Subcutaneous abdominal adipose tissue (tissue), 5 donors: ENCODE measurements at regions not wholly inside any gene's neighbourhood (a gene's known extent, or its start where the extent isn't known, plus 50 kb on each side); places are given as distances from the start of the nearest gene placed in this dataset.

Experiments used
- H3K27ac ChIP-seq: one replicate; pipeline ENCODE4 v1.7.0; 2013; ENCODE audit warnings: low read depth, mild to moderate bottlenecking, inconsistent platforms, low read length, moderate library complexity
- H3K27me3 ChIP-seq, 5 donors: one replicate each; pipeline ENCODE4 v1.7.0; 2013; ENCODE audit warnings: low read length in 5 of 5, inconsistent platforms in 1 of 5; ENCODE audit not compliant: control insufficient read depth in 5 of 5, insufficient read depth in 4 of 5
- H3K36me3 ChIP-seq, 5 donors: one replicate each; pipeline ENCODE4 v1.7.0; 2013; ENCODE audit warnings: low read length in 5 of 5; ENCODE audit not compliant: control insufficient read depth in 5 of 5, insufficient read depth in 5 of 5
- H3K4me1 ChIP-seq, 5 donors: one replicate each; pipeline ENCODE4 v1.7.0; 2013; ENCODE audit warnings: low read length in 5 of 5, mild to moderate bottlenecking in 3 of 5, moderate library complexity in 1 of 5; ENCODE audit not compliant: control insufficient read depth in 5 of 5, insufficient read depth in 5 of 5
- H3K4me3 ChIP-seq, 5 donors: one replicate each; pipeline ENCODE4 v1.7.0; 2013; ENCODE audit warnings: low read length in 5 of 5, low read depth in 1 of 5
- H3K9ac ChIP-seq, 5 donors: one replicate each; pipeline ENCODE4 v1.7.0; 2013; ENCODE audit warnings: low read length in 5 of 5, mild to moderate bottlenecking in 4 of 5, moderate library complexity in 3 of 5
- H3K9me3 ChIP-seq, 5 donors: one replicate each; pipeline ENCODE4 v1.7.0; 2013; ENCODE audit warnings: low read length in 5 of 5; ENCODE audit not compliant: control insufficient read depth in 5 of 5
- donor health status: healthy.
- donor health status: healthy.
- donor health status: healthy.
- donor health status: healthy.
- donor health status: healthy.

DNA sequence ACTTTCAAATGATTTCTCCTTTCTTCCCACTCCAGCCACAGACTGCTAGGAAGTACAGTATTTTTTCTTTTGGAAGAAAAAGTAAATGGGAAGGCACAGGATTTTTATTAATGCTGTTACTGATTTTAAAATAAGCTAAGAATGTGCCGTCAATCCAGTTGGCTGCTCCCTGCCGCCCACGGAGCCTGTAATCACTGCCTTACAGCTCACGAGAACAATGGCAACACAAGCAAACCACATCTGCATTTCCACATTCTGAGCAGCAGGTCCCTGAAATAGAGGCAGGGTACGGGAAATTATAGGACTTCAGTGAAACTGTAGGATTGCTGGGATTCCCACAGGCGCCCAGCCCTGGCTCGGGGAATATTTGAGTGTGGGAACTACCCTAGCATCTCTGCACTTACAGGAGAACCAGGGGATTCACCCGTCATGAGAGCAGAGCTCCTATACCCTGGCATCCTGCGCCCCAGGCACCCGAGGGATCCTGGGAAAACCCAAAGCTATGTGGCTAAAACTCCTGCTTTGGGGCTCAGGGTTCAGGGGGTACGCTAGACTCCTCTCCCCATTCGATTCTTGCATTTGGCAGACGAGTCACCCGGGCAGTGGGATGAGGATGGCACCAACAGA lies 72.9 kb upstream of the TNS3 start:
- Histone ChIP-seq H3K4me1 (peaks cover 5 to 10% (median 7%) of the 10 kb centered on the region in 5 donors), H3K4me3 (no peak overlapping the region), H3K27me3 (peaks cover 0 to 4% (median 0%) of the 10 kb centered on the region in 5 donors), H3K36me3 (no peaks in the 10 kb centered on the region), H3K27ac (no peak overlapping the region), H3K9me3 (no peaks in the 10 kb centered on the region), H3K9ac (peak overlapping the region in 1 of 5 donors; percentile 84)

DNA sequence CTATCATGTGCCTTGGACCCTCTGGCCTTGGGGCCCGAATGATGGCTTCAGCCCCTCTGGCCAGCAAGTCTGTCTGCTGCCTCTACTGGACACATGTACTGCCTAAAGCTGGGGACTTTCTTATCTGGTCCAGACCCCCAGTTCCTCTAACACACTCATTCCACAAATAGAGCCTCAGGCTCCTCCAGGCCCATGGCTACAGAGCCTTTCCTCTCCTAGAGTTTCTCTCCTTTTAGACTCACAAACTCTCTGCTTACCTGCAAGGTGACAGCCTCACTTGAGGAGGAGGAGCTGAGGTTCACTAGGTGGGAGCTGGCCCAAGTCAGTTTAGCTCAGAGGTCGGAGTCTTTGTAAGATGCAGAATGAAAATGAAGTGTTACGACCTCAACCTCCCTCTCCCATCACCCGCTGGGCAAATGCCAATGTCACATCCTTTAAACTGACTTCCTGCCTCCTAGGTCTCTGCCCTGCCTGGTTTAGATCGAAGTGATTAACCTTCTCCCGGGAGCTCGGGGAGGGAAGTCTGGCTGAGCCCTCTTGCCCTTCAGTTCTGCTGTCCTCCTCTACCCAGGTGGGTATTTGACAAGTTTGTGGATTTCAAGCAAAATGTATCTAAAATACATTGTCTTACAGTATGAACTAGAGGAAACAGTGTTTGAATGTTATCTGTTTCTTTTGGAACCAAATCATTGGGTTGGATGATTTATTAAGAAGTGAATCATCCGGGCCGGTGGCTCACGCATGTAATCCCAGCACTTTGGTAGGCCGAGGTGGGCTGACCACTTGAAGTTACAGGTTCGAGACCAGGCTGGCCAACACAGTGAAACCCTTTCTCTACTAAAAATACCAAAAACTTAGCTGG lies 71.9 kb upstream of the TNS3 start:
- Histone ChIP-seq H3K9me3 (no peaks in the 10 kb centered on the region), H3K27me3 (peaks cover 0 to 4% (median 0%) of the 10 kb centered on the region in 5 donors), H3K27ac (no peak overlapping the region), H3K4me1 (peaks cover 5 to 10% (median 7%) of the 10 kb centered on the region in 5 donors), H3K36me3 (no peaks in the 10 kb centered on the region), H3K9ac (no peak overlapping the region), H3K4me3 (no peak overlapping the region)

GRCh38 chr7:47652591-47652990 lies 70.7 kb upstream of the TNS3 start:
- peaks cover 0 to 4% (median 0%) of the 10 kb centered on the region in 5 donors for H3K27me3 ChIP-seq
- no peaks in the 10 kb centered on the region for H3K36me3 ChIP-seq
- H3K9me3 ChIP-seq = no peaks in the 10 kb centered on the region
- no peak overlapping the region for H3K27ac ChIP-seq
- H3K4me3 ChIP-seq = no peak overlapping the region
- no peak overlapping the region for H3K9ac ChIP-seq
- peaks cover 8 to 19% (median 10%) of the 10 kb centered on the region in 5 donors for H3K4me1 ChIP-seq

GRCh38 chr7:47651355-47652317 lies 69.7 kb upstream of the TNS3 start:
- Histone ChIP-seq H3K4me1 (peaks cover 8 to 29% (median 12%) of the 10 kb centered on the region in 5 donors), H3K36me3 (no peaks in the 10 kb centered on the region), H3K9ac (no peak overlapping the region), H3K9me3 (no peaks in the 10 kb centered on the region), H3K27ac (no peak overlapping the region), H3K4me3 (no peak overlapping the region), H3K27me3 (peaks cover 0 to 4% (median 0%) of the 10 kb centered on the region in 5 donors)

GRCh38 chr7:47649919-47650318 lies 68.0 kb upstream of the TNS3 start:
- no peak overlapping the region for H3K4me3 ChIP-seq
- H3K4me1 ChIP-seq = peaks cover 8 to 31% (median 12%) of the 10 kb centered on the region in 5 donors
- peaks cover 0 to 3% (median 0%) of the 10 kb centered on the region in 5 donors for H3K27me3 ChIP-seq
- no peaks in the 10 kb centered on the region for H3K36me3 ChIP-seq
- H3K9me3 ChIP-seq = no peaks in the 10 kb centered on the region
- H3K9ac ChIP-seq = no peak overlapping the region
- H3K27ac ChIP-seq = no peak overlapping the region

DNA sequence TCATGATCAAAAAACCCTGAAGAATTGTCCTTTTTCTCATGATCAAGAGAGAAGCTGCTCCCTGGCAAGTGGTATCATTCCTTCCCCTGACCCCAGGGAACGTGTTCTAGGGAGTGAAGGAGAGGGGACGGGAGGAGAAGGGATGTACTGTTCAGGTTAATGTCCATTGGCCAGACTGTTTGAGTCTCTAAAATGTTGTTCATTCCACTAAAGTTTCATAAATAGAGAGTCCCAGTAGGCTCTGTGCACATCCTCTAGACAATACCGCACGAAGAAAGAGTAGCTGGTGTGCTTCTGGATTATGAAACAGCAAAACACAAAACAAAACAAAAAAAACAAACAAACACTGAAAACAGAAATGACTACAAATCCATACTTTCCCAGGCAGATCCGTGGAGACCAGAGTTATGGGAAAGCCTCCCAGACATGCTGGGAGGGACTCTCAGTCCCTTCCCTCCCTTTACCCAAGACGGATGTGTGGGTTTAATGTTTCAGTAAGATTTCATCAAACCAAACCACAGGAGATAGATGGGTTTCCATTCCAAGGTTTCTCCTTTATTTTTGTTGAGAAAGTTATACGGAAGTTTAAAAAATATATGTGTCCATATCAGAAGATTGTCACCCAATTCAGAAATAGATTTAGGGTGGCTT lies 66.5 kb upstream of the TNS3 start:
- Histone ChIP-seq H3K9me3 (no peaks in the 10 kb centered on the region), H3K36me3 (no peaks in the 10 kb centered on the region), H3K4me1 (peaks cover 7 to 26% (median 12%) of the 10 kb centered on the region in 5 donors), H3K4me3 (no peak overlapping the region), H3K27ac (no peak overlapping the region), H3K27me3 (no peaks in the 10 kb centered on the region), H3K9ac (peak overlapping the region in 1 of 5 donors; percentile 23)

DNA sequence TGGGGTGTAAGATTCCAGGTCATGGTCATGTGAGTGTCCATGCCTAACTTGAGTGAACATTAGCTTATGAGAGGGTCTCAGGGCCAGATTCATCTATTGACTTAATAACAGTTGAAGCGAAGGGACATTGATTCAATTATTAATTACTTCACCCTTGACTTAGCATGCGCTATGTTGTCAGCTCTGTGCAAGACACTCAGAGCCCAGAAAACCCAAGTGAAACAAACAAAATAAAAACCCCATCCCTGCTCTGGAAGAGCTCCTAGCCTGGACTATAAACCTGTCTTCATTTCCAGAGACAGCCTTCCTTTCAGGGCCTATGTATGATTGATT lies 66.0 kb upstream of the TNS3 start:
- H3K4me1 ChIP-seq = peaks cover 7 to 26% (median 12%) of the 10 kb centered on the region in 5 donors
- no peaks in the 10 kb centered on the region for H3K9me3 ChIP-seq
- no peaks in the 10 kb centered on the region for H3K27me3 ChIP-seq
- no peak overlapping the region for H3K4me3 ChIP-seq
- no peak overlapping the region for H3K27ac ChIP-seq
- H3K36me3 ChIP-seq = no peaks in the 10 kb centered on the region
- no peak overlapping the region for H3K9ac ChIP-seq

- no peak overlapping the region for H3K27ac ChIP-seq
- H3K9ac ChIP-seq = no peak overlapping the region
- peaks cover 7 to 26% (median 12%) of the 10 kb centered on the region in 5 donors for H3K4me1 ChIP-seq
- no peaks in the 10 kb centered on the region for H3K27me3 ChIP-seq
- H3K4me3 ChIP-seq = no peak overlapping the region
- H3K9me3 ChIP-seq = no peaks in the 10 kb centered on the region
- no peaks in the 10 kb centered on the region for H3K36me3 ChIP-seq
Measured at GRCh38 chr7:47647181-47647917, 65.4 kb upstream of the TNS3 start.
